MM.1S (cell line): ENCODE measurements at regions not wholly inside any gene's neighbourhood (a gene's known extent, or its start where the extent isn't known, plus 50 kb on each side); places are given as distances from the start of the nearest gene placed in this dataset.

ENCODE experiments used
- DNase-seq: peaks from one replicate; pipeline ENCODE4 v3.0.0-alpha.2; 2015
- H2AFZ ChIP-seq: fragments of 300-600 bp; sonication (generic); 2 replicates; pipeline ENCODE4 v1.6.0; 2016; ENCODE audit warnings: antibody characterized with exemption, low read length
- H3F3A ChIP-seq: fragments of 300-600 bp; sonication (generic); 2 replicates; pipeline ENCODE4 v1.6.1; 2016; ENCODE audit warnings: mild to moderate bottlenecking, antibody characterized with exemption, low read length, moderate library complexity, mixed read lengths; ENCODE audit not compliant: insufficient read depth
- H3K27ac ChIP-seq: fragments of 300-600 bp; sonication (generic); 2 replicates; pipeline ENCODE4 v1.5.1; 2016; ENCODE audit warnings: mild to moderate bottlenecking, low read length
- H3K27me3 ChIP-seq: fragments of 300-600 bp; sonication (generic); replicated peaks from 2 replicates; pipeline ENCODE4 v1.6.0; 2016; ENCODE audit warnings: low read length; ENCODE audit not compliant: insufficient read depth
- H3K36me3 ChIP-seq: fragments of 300-600 bp; sonication (generic); replicated peaks from 2 replicates; pipeline ENCODE4 v1.6.1; 2016; ENCODE audit warnings: mild to moderate bottlenecking, low read length, mixed read lengths; ENCODE audit not compliant: insufficient read depth
- H3K4me1 ChIP-seq: fragments of 300-600 bp; sonication (generic); 2 replicates; pipeline ENCODE4 v1.6.1; 2016; ENCODE audit warnings: low read length, mixed read lengths
- H3K4me2 ChIP-seq: fragments of 300-600 bp; sonication (generic); 2 replicates; pipeline ENCODE4 v1.6.0; 2016; ENCODE audit warnings: low read depth, low read length
- H3K4me3 ChIP-seq: fragments of 300-600 bp; sonication (generic); 2 replicates; pipeline ENCODE4 v1.5.1; 2016; ENCODE audit warnings: low read length, mixed read lengths
- H3K79me2 ChIP-seq: fragments of 300-600 bp; sonication (generic); 2 replicates; pipeline ENCODE4 v1.6.1; 2016; ENCODE audit warnings: mixed run types, low read length, mixed read lengths
- H3K9ac ChIP-seq: fragments of 300-600 bp; sonication (generic); 2 replicates; pipeline ENCODE4 v1.6.1; 2016; ENCODE audit warnings: low read length, mixed read lengths
- H3K9me2 ChIP-seq: fragments of 300-600 bp; sonication (generic); replicated peaks from 2 replicates; pipeline ENCODE4 v1.6.1; 2016; ENCODE audit warnings: mild to moderate bottlenecking, low read length, mixed read lengths; ENCODE audit not compliant: insufficient read depth
- H3K9me3 ChIP-seq: fragments of 300-600 bp; sonication (generic); replicated peaks from 2 replicates; pipeline ENCODE4 v1.6.1; 2016; ENCODE audit warnings: mild to moderate bottlenecking, low read length, mixed read lengths; ENCODE audit not compliant: insufficient read depth
- H4K20me1 ChIP-seq: fragments of 300-600 bp; sonication (generic); 2 replicates; pipeline ENCODE4 v1.6.1; 2016; ENCODE audit warnings: mild to moderate bottlenecking, low read length, moderate library complexity, mixed read lengths; ENCODE audit not compliant: insufficient read depth
- EZH2 ChIP-seq: fragments of 300-600 bp; sonication (generic); optimal IDR thresholded peaks from 2 replicates; pipeline ENCODE3; 2017; ENCODE audit warnings: low read depth, mild to moderate bottlenecking, antibody characterized with exemption, low read length, mixed read lengths
- EZH2phosphoT487 ChIP-seq: fragments of 300-600 bp; sonication (generic); IDR thresholded peaks from 2 replicates; pipeline ENCODE4 v1.6.1; 2018; ENCODE audit warnings: antibody characterized with exemption, low read length
- TF ChIP-seq, protein P1 (sequence below): fragments of 300-600 bp; sonication (generic); IDR thresholded peaks from 2 replicates; pipeline ENCODE4 v1.5.1; 2016; ENCODE audit warnings: antibody characterized with exemption, low read length, mixed read lengths

DNA sequence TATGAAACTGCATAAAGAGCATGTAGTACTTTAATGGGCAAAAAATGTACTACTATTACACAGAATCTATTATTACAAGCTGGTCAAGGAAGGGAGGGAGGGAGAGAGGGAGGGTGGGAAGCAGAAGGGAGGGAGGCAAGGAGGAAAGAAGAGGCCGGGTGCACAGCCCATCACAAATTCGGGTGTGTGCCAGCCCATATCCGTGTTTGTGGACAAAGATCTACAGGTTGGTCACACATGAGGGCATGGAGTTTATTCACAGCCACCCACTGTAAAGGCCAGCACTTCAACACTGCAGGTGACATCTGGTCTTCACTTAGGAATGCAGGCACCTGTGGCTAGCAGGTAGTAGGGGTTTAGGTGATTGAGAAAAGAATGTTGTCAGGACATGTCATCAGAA lies 352.5 kb upstream of the NBEA start:
- Histone ChIP-seq H3K9me3 (no peaks in the 10 kb centered on the region), H3K4me3 (no peak overlapping the region), H3F3A (no peaks in the 10 kb centered on the region), H3K36me3 (no peaks in the 10 kb centered on the region), H3K79me2 (no peaks in the 10 kb centered on the region), H2AFZ (no peak overlapping the region), H4K20me1 (no peaks in the 10 kb centered on the region), H3K9ac (no peak overlapping the region), H3K4me2 (no peak overlapping the region), H3K27ac (no peak overlapping the region), H3K4me1 (no peaks in the 10 kb centered on the region), H3K27me3 (no peaks in the 10 kb centered on the region), H3K9me2 (no peaks in the 10 kb centered on the region)
- no peak for DNase-seq
- TF ChIP-seq, protein P1, sequence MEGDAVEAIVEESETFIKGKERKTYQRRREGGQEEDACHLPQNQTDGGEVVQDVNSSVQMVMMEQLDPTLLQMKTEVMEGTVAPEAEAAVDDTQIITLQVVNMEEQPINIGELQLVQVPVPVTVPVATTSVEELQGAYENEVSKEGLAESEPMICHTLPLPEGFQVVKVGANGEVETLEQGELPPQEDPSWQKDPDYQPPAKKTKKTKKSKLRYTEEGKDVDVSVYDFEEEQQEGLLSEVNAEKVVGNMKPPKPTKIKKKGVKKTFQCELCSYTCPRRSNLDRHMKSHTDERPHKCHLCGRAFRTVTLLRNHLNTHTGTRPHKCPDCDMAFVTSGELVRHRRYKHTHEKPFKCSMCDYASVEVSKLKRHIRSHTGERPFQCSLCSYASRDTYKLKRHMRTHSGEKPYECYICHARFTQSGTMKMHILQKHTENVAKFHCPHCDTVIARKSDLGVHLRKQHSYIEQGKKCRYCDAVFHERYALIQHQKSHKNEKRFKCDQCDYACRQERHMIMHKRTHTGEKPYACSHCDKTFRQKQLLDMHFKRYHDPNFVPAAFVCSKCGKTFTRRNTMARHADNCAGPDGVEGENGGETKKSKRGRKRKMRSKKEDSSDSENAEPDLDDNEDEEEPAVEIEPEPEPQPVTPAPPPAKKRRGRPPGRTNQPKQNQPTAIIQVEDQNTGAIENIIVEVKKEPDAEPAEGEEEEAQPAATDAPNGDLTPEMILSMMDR: no peak
- TF ChIP-seq EZH2phosphoT487 (no peak), EZH2 (no peak)

DNA sequence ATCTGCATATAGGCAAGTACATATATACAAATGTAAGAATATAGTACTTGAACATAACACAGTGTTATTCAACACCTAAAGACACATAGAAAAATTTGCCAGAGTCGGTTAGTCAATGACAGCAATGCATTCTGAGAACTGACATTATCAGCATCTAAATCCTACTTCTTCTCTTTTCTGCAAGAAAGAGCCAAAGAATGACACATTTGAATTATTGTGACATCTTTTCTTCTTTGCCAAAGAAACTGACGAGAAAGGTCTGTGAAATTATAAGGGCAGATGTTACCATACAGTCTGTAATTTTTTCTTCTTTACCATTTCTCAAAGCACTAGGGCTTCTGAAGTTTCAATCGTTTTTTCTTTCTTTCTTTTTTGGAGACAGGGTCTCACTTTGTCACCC lies 350.9 kb upstream of the NBEA start:
- H3K27ac ChIP-seq: no peak overlapping the region
- no peak for DNase-seq
- H3K9me2 ChIP-seq: no peaks in the 10 kb centered on the region
- no peak overlapping the region for H2AFZ ChIP-seq
- no peaks in the 10 kb centered on the region for H3K27me3 ChIP-seq
- H3K4me3 ChIP-seq: no peak overlapping the region
- H3F3A ChIP-seq: no peaks in the 10 kb centered on the region
- no peak overlapping the region for H3K4me2 ChIP-seq
- H3K79me2 ChIP-seq: no peaks in the 10 kb centered on the region
- H3K9me3 ChIP-seq: no peaks in the 10 kb centered on the region
- TF ChIP-seq, protein P1: no peak
- TF ChIP-seq EZH2phosphoT487 (no peak), EZH2 (no peak)
- no peak overlapping the region for H3K9ac ChIP-seq
- no peaks in the 10 kb centered on the region for H4K20me1 ChIP-seq
- no peaks in the 10 kb centered on the region for H3K36me3 ChIP-seq
- no peaks in the 10 kb centered on the region for H3K4me1 ChIP-seq

DNA sequence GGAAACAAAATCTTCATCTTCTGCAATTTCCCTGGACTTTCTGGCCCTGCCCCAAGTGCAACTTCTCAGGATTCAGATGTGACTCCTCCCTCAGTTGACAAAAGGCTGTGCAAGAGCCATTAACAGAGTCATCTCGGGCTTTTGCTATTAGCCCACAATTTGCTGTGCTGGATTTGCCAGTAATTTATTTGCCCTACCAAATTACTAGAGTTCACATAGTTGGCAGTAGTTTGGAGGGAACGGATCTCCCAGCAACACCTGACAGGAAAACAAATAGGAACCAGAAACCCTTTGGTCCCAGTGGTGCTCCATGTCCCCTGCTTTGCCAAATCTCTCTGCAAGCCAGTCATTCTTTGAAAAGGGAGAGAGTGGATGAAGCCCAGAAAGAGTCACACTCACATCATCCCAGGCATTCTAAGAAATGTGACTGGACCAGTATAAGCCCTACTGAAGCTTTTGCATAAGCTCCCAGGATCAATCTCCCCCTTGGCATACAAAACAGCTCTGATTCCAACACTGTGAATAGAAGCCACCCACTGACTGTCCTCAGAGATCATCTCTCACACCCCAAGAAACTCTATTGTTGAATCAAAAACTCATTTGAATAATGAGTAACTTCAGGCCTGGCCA lies 350.1 kb upstream of the NBEA start:
- Histone ChIP-seq H2AFZ (no peak overlapping the region), H3K36me3 (no peaks in the 10 kb centered on the region), H3K4me2 (no peak overlapping the region), H4K20me1 (no peaks in the 10 kb centered on the region), H3K27me3 (no peaks in the 10 kb centered on the region), H3K9me3 (no peaks in the 10 kb centered on the region), H3K79me2 (no peaks in the 10 kb centered on the region), H3K27ac (no peak overlapping the region), H3K9me2 (no peaks in the 10 kb centered on the region), H3K9ac (no peak overlapping the region), H3K4me3 (no peak overlapping the region), H3K4me1 (no peaks in the 10 kb centered on the region), H3F3A (no peaks in the 10 kb centered on the region)
- DNase-seq: no peak
- TF ChIP-seq EZH2 (no peak), EZH2phosphoT487 (no peak)
- TF ChIP-seq, protein P1: no peak
